Neutrophil (primary cell): ENCODE measurements at regions not wholly inside any gene's neighbourhood (a gene's known extent, or its start where the extent isn't known, plus 50 kb on each side); places are given as distances from the start of the nearest gene placed in this dataset.
"Not testable (repeated sequence)": the region's sequence is repeated elsewhere in the genome, so short reads cannot be mapped to it uniquely, and the experiment has no call there.

Experiments used
- H3K27ac ChIP-seq: fragments of 200-600 bp; sonication (generic); 2 replicates; pipeline ENCODE4 v1.5.1; 2016; ENCODE audit warnings: mild to moderate bottlenecking, moderate library complexity
- H3K27me3 ChIP-seq: fragments of 200-600 bp; sonication (generic); 2 replicates; pipeline ENCODE4 v1.6.0; 2016; ENCODE audit warnings: mild to moderate bottlenecking
- H3K36me3 ChIP-seq: fragments of 200-600 bp; sonication (generic); 2 replicates; pipeline ENCODE4 v1.5.1; 2017
- H3K4me1 ChIP-seq, 2 experiments: fragments of 200-600 bp in 1 of 2; sonication (generic) in 1 of 2; 1 replicate in 1 of 2; 2 replicates in 1 of 2; pipeline versions ENCODE4 v1.5.1 to v1.6.1; 2013 to 2016; ENCODE audit warnings: low read depth in 1 of 2, low read length in 1 of 2, mild to moderate bottlenecking in 1 of 2, moderate library complexity in 1 of 2; ENCODE audit not compliant: control insufficient read depth in 1 of 2, insufficient read depth in 1 of 2
- H3K4me3 ChIP-seq, 2 experiments: fragments of 200-600 bp in 1 of 2; sonication (generic) in 1 of 2; 1 replicate in 1 of 2; 2 replicates in 1 of 2; pipeline ENCODE4 v1.5.1; 2013 to 2016; ENCODE audit warnings: low read depth in 1 of 2, low read length in 1 of 2, mild to moderate bottlenecking in 1 of 2, moderate library complexity in 1 of 2
- H3K9me3 ChIP-seq: fragments of 200-600 bp; sonication (generic); 2 replicates; pipeline ENCODE4 v1.5.1; 2016
- TF ChIP-seq, protein P1 (sequence below): fragments of 200-600 bp; sonication (generic); IDR thresholded peaks from 2 replicates; pipeline ENCODE4 v1.5.1; 2016; ENCODE audit warnings: antibody characterized with exemption

GRCh38 chr13:107600971-107601370 is 614.4 kb downstream of the LIG4 start:
- no peak overlapping the region for H3K27ac ChIP-seq
- no peaks in the 10 kb centered on the region for H3K4me1 ChIP-seq
- no peaks in the 10 kb centered on the region for H3K36me3 ChIP-seq
- no peak overlapping the region for H3K4me3 ChIP-seq
- no peaks in the 10 kb centered on the region for H3K27me3 ChIP-seq
- H3K9me3 ChIP-seq, result no peaks in the 10 kb centered on the region
- TF ChIP-seq, protein P1, sequence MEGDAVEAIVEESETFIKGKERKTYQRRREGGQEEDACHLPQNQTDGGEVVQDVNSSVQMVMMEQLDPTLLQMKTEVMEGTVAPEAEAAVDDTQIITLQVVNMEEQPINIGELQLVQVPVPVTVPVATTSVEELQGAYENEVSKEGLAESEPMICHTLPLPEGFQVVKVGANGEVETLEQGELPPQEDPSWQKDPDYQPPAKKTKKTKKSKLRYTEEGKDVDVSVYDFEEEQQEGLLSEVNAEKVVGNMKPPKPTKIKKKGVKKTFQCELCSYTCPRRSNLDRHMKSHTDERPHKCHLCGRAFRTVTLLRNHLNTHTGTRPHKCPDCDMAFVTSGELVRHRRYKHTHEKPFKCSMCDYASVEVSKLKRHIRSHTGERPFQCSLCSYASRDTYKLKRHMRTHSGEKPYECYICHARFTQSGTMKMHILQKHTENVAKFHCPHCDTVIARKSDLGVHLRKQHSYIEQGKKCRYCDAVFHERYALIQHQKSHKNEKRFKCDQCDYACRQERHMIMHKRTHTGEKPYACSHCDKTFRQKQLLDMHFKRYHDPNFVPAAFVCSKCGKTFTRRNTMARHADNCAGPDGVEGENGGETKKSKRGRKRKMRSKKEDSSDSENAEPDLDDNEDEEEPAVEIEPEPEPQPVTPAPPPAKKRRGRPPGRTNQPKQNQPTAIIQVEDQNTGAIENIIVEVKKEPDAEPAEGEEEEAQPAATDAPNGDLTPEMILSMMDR, result no peak

- H3K27ac ChIP-seq, H3K9me3 ChIP-seq, H3K36me3 ChIP-seq, H3K27me3 ChIP-seq, H3K4me3 ChIP-seq, H3K4me1 ChIP-seq: not testable (repeated sequence)
Observed at GRCh38 chr13:107596306-107596705, 619.0 kb downstream of the LIG4 start.

DNA sequence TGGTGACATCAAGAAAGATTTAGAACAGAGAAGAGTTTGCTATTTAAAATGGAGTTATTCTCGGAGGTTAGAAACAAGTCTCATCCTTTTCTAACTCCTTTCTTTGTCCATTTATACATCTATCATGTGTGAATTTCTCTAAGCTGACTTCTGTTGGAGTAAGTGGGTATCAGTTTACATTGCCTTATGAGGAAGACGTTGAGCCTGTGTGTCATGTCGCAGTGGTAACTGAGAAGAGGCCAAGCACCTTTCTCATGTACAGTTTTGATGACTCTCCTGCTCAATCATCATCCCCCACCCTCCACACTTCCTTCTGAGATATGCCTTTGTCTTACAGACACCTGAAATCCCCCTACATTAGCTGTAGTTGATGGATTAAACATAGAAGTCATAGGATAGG is 624.8 kb downstream of the LIG4 start:
- no peaks in the 10 kb centered on the region for H3K36me3 ChIP-seq
- H3K4me1 ChIP-seq, result no peaks in the 10 kb centered on the region
- no peaks in the 10 kb centered on the region for H3K27me3 ChIP-seq
- TF ChIP-seq, protein P1, result no peak
- H3K4me3 ChIP-seq, result no peak overlapping the region
- no peak overlapping the region for H3K27ac ChIP-seq
- no peaks in the 10 kb centered on the region for H3K9me3 ChIP-seq

DNA sequence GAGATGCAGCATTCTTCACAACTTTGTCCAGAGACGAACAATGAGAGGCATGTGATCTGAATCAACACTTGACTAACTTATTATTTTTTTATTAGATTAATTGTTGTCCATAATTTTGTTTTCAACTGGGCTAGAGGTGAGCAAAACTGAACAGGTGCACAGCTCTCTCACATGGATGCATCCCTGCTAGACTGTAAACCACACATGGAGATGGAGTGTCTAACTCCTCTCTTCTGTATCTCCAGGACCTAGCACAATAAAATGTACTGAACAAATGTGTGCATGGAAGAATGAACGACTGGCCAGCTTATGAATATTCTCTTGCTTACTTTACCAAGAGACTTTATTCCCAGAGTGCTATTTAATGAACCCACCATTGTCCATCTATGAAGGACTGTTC is 627.7 kb downstream of the LIG4 start:
- Histone ChIP-seq H3K27ac (no peak overlapping the region), H3K9me3 (no peaks in the 10 kb centered on the region), H3K4me3 (no peak overlapping the region), H3K4me1 (no peaks in the 10 kb centered on the region), H3K36me3 (no peaks in the 10 kb centered on the region), H3K27me3 (no peaks in the 10 kb centered on the region)
- TF ChIP-seq, protein P1, result no peak

DNA sequence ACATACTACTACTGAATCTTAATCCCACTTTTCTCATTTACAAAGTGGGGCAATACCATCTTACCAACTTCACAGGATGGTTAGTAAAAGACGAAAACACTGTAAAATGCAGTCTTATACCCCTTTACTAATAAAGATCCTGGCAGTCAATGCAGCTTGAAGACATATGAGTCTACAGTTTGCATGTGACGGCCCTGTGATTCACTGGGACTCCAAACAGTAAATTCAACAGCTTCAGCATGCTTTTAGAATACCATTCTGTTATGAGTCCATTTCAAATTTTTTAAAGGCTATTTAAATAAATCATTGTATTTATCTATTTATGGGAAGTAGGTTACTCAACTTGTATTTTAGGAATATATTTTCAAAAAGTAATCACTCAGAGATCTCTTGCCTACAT is 629.1 kb downstream of the LIG4 start:
- Histone ChIP-seq H3K4me1 (no peaks in the 10 kb centered on the region), H3K27ac (no peak overlapping the region), H3K27me3 (no peaks in the 10 kb centered on the region), H3K4me3 (no peak overlapping the region), H3K36me3 (no peaks in the 10 kb centered on the region), H3K9me3 (no peaks in the 10 kb centered on the region)
- TF ChIP-seq, protein P1, result no peak

DNA sequence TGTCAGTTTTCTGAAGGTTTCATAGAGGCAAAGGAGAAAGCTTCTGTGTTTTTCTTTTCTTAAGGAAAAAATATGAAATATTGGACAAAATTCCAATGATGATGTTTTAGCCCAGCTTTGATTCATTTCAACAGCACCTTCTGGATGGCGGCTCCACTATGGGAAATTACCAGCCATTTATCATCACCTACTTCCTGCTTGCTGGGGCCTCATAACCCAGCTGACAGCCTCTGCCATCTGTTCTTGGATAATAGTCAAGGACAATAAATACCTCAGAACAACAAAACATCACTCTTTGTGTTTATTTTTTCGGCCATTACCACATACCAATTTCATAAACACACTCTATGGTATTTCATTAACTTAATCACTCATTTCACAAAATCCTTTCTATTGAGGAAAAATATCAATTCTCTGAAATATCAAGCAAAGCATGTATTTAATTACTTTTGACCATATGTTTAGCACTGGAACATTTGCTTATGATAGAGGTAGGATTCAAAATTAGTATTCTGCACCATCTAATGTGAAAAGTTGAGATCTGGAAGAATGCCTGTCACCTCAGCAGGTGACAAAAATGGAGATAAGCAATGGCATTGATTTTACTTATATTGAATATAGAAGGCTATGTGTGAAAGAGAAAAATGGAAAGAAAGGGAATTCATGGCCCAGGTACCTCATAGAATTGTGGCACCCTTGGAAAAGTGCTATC is 629.7 kb downstream of the LIG4 start:
- Histone ChIP-seq H3K9me3 (no peaks in the 10 kb centered on the region), H3K36me3 (no peaks in the 10 kb centered on the region), H3K4me3 (no peak overlapping the region), H3K27me3 (no peaks in the 10 kb centered on the region), H3K27ac (no peak overlapping the region), H3K4me1 (no peaks in the 10 kb centered on the region)
- TF ChIP-seq, protein P1, result no peak
